ENCODE measurements at regions not wholly inside any gene's neighbourhood (a gene's known extent, or its start where the extent isn't known, plus 50 kb on each side); places are given as distances from the start of the nearest gene placed in this dataset.
"Not testable (repeated sequence)": the region's sequence is repeated elsewhere in the genome, so short reads cannot be mapped to it uniquely, and the experiment has no call there.

- no peak for DNase-seq (ENCODE audit: low spot score)
Observed at GRCh38 chr6:78231002-78231401, 578.2 kb downstream of the MEI4 start.

DNA sequence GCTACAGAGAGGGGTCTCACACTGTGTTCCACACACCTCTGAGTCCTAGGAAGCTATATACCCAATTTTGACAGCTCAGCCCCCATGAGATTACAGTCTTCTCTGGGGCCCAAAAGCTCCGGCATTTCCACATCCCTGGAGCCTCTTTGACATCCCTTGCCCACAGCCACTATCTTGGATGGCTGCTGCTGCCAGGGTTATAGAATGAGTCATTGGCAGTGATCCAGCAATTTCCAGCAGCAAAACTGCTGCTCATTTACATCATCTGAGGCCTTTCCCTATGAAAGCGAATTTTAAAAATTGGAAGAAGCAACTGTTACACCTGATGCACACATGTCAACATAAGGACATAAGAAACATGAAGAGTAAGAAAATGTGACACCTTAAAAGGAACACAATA is 590.7 kb downstream of the MEI4 start:
- no peak for DNase-seq (ENCODE audit: low spot score)

DNA sequence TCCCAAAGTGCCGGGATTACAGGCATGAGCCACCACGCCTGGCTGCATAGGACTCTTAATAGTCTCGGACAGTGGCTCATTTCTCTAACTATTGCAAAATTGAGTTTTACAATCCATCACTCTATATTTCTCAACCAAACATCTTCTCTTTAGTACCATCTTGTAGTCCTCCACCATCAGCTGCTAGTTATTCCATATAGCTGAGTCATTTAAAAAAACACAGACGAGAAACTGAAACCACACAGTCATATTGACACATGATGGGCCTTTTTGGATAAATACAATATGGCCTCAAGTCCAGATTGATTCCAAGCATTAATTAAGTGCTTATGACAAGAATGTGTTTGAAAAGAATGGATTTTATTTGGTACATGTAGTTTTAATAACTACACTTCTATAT is 599.1 kb downstream of the MEI4 start:
- no peak for DNase-seq (ENCODE audit: low spot score)

DNA sequence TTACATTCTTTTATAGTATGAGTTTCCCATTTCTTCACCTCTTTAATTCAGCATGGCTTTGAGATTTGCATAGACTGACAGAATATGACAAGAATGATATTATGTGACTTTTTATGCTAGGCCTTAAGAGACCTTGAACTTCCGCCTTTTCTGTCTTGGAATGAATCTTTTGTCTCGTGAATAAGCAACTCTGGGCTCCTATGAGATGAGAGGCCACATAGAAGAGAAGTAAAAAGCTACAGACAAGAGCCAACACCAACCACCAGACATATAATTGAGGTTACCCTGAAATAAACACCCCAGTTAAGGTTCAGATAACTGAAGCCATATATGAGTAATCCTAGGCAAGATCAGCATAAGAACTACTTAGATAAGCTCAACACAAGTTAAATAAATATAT is 600.8 kb downstream of the MEI4 start:
- DNase-seq (ENCODE audit: low spot score) = no peak

GRCh38 chr6:78259935-78260334 is 607.1 kb downstream of the MEI4 start:
- no peak for DNase-seq (ENCODE audit: low spot score)

DNA sequence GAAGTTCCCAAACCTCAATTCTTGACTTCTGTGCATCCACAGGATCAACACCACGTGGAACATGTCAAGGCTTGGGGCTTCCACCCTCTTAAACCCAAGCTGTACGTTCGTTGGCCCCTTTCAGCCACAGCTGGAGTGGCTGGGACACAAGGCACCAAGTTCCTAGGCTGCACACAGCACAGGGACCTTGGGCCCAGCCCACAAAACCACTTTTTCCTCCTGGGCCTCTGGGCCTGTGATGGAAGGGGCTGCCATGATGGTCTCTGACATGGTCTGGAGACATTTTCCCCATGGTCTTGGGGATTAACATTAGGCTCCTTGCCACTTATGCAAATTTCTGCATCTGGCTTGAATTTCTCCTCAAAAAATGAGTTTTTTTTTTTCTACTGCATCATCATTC is 606.9 kb upstream of the IRAK1BP1 start:
- DNase-seq (ENCODE audit: low spot score) = not testable (repeated sequence)

- DNase-seq (ENCODE audit: low spot score) = no peak
Observed at GRCh38 chr6:78268591-78269452, 598.5 kb upstream of the IRAK1BP1 start.

DNA sequence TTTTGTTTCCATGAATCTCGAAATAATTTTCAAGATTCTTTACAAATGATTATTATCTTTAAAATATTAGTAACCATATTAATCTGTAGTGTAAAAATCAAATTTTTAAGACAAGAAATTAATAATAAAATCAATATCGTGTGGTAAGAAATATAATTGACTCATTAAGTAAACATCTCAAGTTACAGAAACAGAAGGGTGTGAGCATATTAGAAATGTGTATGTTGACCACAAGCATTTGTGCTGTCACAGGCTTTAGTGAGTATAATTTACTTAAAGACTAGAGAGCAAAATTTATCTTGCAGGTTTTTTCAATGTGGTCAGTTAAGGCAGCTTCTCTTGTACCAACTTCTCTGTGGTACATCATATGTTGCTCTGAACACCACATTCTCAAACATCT is 566.5 kb upstream of the IRAK1BP1 start:
- no peak for DNase-seq (ENCODE audit: low spot score)

- no peak for DNase-seq (ENCODE audit: low spot score)
Observed at GRCh38 chr6:78302411-78302810, 564.9 kb upstream of the IRAK1BP1 start.

- no peak for DNase-seq (ENCODE audit: low spot score)
Observed at GRCh38 chr6:78308025-78308424, 559.3 kb upstream of the IRAK1BP1 start.

DNA sequence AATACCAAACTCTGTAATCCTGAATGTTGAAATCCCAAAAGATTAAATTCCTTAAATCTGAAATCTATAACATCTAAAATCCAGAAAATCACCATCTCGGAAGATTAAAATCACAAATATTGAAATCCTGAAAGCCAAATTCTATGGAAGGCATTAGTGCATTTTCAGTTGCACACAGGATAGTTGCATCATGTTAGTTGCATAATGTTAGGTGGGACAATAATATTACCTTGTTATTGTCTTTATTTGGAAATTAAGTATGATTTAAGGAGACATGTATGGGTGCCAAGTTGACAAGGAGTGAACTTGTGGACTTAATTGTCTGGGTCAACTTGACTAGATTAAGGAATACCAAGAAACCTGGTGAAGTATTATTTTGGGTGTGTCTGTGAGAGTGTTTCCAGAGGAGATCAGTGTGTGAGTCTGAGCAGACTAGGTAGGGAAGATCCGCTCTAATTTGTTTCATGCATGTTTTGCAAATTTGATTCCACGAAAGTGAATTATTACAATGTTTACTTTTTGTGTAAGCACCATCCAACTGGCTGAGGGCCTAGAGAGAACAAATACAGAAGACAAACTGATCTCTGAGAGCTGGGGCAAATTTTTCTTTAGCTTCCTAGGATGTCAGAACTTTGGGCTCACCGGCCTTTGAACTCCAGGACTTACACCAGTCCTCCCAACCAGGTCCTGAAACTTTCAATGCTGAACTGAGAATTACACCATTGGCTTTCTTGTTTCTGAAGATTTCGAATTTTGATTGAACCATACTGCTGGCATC is 545.1 kb upstream of the IRAK1BP1 start:
- DNase-seq (ENCODE audit: low spot score) = no peak

GRCh38 chr6:78324213-78324612 is 543.1 kb upstream of the IRAK1BP1 start:
- no peak for DNase-seq (ENCODE audit: low spot score)

DNA sequence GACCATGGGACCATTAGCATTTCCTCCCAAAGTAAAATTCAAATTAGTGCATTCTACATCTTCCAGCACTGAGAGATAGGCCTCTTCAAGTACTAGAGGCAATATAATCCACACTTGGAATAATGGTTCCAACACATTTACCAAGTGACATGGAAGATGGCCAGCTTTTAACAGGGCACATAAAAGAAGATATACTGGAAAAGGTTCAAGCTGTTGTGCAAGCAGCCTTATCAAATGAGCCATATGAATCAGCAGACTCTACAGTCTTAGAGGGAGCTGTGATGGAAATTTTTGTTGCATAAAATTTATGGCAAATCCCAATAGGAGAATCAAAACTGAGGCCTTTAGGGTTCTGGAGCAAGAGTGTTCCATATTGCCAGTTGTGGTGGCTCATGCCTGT is 526.6 kb upstream of the IRAK1BP1 start:
- no peak for DNase-seq (ENCODE audit: low spot score)

GRCh38 chr6:78345882-78346281 is 521.5 kb upstream of the IRAK1BP1 start:
- DNase-seq (ENCODE audit: low spot score) = no peak

GRCh38 chr6:78347191-78347916 is 520.0 kb upstream of the IRAK1BP1 start:
- DNase-seq (ENCODE audit: low spot score) = no peak

- DNase-seq (ENCODE audit: low spot score) = no peak
Observed at GRCh38 chr6:78353040-78353439, 514.3 kb upstream of the IRAK1BP1 start.

DNA sequence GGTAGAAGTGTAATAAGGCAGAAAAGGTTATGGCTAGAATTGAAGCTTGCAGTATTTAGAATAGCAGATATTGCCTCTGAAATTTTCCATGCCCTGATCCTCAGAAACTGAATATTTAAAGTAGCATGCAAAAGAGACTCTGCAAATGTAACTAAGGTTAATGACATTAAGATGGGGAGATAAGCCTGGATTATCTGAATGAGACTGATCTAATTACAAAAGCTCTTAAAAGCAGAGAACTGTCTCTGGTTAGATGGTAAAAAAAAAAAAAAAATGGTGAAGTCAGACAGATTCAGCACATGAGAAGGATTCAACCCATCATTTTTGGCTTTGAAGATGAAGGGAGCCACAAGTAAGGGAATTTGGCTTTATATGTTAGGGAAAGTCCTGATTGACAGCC is 503.7 kb upstream of the IRAK1BP1 start:
- no peak for DNase-seq (ENCODE audit: low spot score)

- no peak for DNase-seq (ENCODE audit: low spot score)
Observed at GRCh38 chr6:78365473-78365872, 501.9 kb upstream of the IRAK1BP1 start.

GRCh38 chr6:78377056-78377455 is 490.3 kb upstream of the IRAK1BP1 start:
- no peak for DNase-seq (ENCODE audit: low spot score)

DNA sequence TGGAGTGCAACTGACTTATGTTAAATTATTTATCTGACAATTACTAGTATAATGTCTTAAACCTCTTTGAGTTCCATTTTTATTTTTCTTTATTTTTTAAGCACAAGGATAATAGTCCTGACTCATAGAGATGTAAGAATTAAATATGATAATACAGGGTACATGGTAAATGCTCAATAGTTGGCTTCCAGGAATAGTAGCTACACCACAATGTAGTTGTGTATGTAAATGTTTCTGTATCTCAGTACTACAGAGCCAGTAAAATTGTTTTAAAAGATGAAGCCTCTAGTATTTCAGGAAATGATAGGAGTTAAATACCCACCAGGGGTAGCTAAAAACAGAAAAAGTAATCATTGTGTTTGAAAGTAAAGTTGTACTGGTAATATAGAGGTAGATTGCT is 487.4 kb upstream of the IRAK1BP1 start:
- DNase-seq (ENCODE audit: low spot score) = no peak

DNA sequence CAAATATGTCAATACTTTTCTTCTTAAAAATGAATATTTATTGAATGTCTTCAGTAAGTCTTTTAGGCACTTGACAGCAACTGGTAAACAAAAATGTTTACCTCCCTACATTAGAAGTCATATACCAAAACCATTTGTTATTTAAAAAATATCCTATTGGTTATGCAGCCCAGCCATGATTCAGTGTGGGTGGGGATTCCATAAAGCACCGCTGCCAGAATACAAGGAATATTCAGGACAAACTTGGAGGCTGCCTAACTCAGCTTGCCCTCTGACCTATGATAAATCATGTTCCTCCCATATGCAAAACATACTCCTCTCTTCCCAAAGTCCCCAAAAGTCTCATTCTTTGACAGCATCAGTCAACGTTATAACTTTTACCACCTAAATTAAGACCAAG is 486.8 kb upstream of the IRAK1BP1 start:
- no peak for DNase-seq (ENCODE audit: low spot score)

DNA sequence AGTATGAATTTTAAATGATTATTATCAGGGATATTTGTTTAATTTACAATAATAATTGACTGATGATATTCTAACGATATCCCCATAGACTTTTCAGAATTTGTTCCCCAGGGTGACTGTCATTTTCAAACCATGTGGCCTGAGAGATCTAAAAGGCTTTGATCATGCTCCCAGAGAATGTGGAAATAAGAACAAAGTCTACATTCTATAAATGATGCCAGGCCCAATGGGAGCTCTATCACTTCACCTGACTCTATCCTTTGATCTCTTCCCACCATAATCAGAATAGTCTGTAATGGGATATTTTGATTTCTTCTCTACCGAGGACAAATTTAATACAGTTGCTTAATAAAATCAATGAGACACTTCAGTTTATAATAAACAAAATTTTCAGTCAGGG is 483.4 kb upstream of the IRAK1BP1 start:
- no peak for DNase-seq (ENCODE audit: low spot score)

- not testable (repeated sequence) for DNase-seq (ENCODE audit: low spot score)
Observed at GRCh38 chr6:78386854-78387253, 480.5 kb upstream of the IRAK1BP1 start.
